Kidney (tissue), 13 donors: ENCODE measurements at regions not wholly inside any gene's neighbourhood (a gene's known extent, or its start where the extent isn't known, plus 50 kb on each side); places are given as distances from the start of the nearest gene placed in this dataset.

Experiments used
- DNase-seq, 5 donors: peaks; one replicate each; pipeline ENCODE4 v3.0.0-alpha.2; 2013 to 2020
- FAIRE-seq: peaks from 2 replicates; lab custom pipeline; 2012; peaks lifted over from hg19 to GRCh38; lab: Jason Lieb, UNC
- H3K27ac ChIP-seq, 2 donors: one replicate each; pipeline ENCODE4 v1.7.0; 2013; ENCODE audit warnings: low read depth in 2 of 2, low read length in 2 of 2, inconsistent platforms in 1 of 2
- H3K27me3 ChIP-seq: one replicate; pipeline ENCODE4 v1.7.1; 2013; ENCODE audit warnings: low read length, inconsistent platforms; ENCODE audit not compliant: control insufficient read depth, insufficient read depth
- H3K36me3 ChIP-seq, 3 donors: one replicate each; pipeline versions ENCODE4 v1.7.0 to v1.7.1; 2013; ENCODE audit warnings: low read length in 3 of 3, control low read depth in 1 of 3, inconsistent platforms in 1 of 3; ENCODE audit not compliant: insufficient read depth in 3 of 3, control insufficient read depth in 2 of 3
- H3K4me1 ChIP-seq, 3 donors: one replicate each; pipeline versions ENCODE4 v1.7.0 to v1.7.1; 2013; ENCODE audit warnings: low read length in 3 of 3, inconsistent platforms in 1 of 3, low read depth in 1 of 3; ENCODE audit not compliant: control insufficient read depth in 2 of 3, insufficient read depth in 2 of 3
- H3K4me3 ChIP-seq, 3 donors: one replicate each; pipeline versions ENCODE4 v1.7.0 to v1.8.1; 2013; ENCODE audit warnings: low read length in 3 of 3, control low read depth in 1 of 3, inconsistent platforms in 1 of 3
- H3K9ac ChIP-seq, 3 donors: one replicate each; pipeline versions ENCODE4 v1.7.0 to v1.7.1; 2013; ENCODE audit warnings: low read length in 3 of 3, control low read depth in 1 of 3, inconsistent platforms in 1 of 3
- H3K9me3 ChIP-seq, 3 donors: one replicate each; pipeline versions ENCODE4 v1.7.0 to v1.7.1; 2013; ENCODE audit warnings: low read length in 3 of 3, control low read depth in 1 of 3, inconsistent platforms in 1 of 3; ENCODE audit not compliant: control insufficient read depth in 2 of 3, insufficient read depth in 1 of 3
- CTCF ChIP-seq: IDR thresholded peaks from 3 replicates; pipeline ENCODE4 v1.5.1; 2012; ENCODE audit warnings: mild to moderate bottlenecking, moderate library complexity, borderline replicate concordance; ENCODE audit not compliant: insufficient read depth; ENCODE audit errors: extremely low read depth
- intact Hi-C: fragments of 100-400 bp; cut with DNase I; formaldehyde crosslinking; loops from one replicate; pipeline ENCODE4 v1.11.1; 2022
- donor health status: control.
- donor health status: control.
- donor health status: control.
- donor health status: control.
- donor health status: control.
- donor health status: DM: yes; HTN: yes; CAD: no.
- donor health status: Normal renal cell carcinoma (clear cell type).

GRCh38 chr5:173515526-173515925, 100.9 kb downstream of the BOD1 start:
- H3K4me1 ChIP-seq, result no peaks in the 10 kb centered on the region
- H3K4me3 ChIP-seq, result no peak overlapping the region
- H3K9ac ChIP-seq, result no peak overlapping the region
- no peak overlapping the region for H3K27ac ChIP-seq
- no peak for TF ChIP-seq CTCF
- peaks cover 0 to 4% (median 0%) of the 10 kb centered on the region in 3 donors for H3K9me3 ChIP-seq
- intact Hi-C loops, result no loop called here
- H3K27me3 ChIP-seq, result no peaks in the 10 kb centered on the region
- FAIRE-seq (no peak), DNase-seq (no peak)
- H3K36me3 ChIP-seq, result no peaks in the 10 kb centered on the region

- TF ChIP-seq CTCF, result no peak
- FAIRE-seq, result no peak
- Histone ChIP-seq H3K27ac (no peak overlapping the region), H3K9me3 (peaks cover 0 to 4% (median 0%) of the 10 kb centered on the region in 3 donors), H3K9ac (no peak overlapping the region), H3K27me3 (no peaks in the 10 kb centered on the region), H3K36me3 (no peaks in the 10 kb centered on the region), H3K4me1 (no peaks in the 10 kb centered on the region), H3K4me3 (no peak overlapping the region)
- DNase-seq, result no peak
- intact Hi-C loops, result no loop called here
Observed at GRCh38 chr5:173514661-173515060, 101.8 kb downstream of the BOD1 start.

- no peak overlapping the region for H3K27ac ChIP-seq
- FAIRE-seq (no peak), DNase-seq (no peak)
- TF ChIP-seq CTCF, result no peak
- H3K27me3 ChIP-seq, result no peaks in the 10 kb centered on the region
- H3K36me3 ChIP-seq, result no peaks in the 10 kb centered on the region
- H3K4me3 ChIP-seq, result no peak overlapping the region
- intact Hi-C loops, result no loop called here
- no peaks in the 10 kb centered on the region for H3K4me1 ChIP-seq
- peaks cover 0 to 2% (median 0%) of the 10 kb centered on the region in 3 donors for H3K9me3 ChIP-seq
- H3K9ac ChIP-seq, result no peak overlapping the region
Observed at GRCh38 chr5:173513521-173513991, 102.9 kb downstream of the BOD1 start.
